Transverse colon (tissue), 4 donors: ENCODE measurements at regions not wholly inside any gene's neighbourhood (a gene's known extent, or its start where the extent isn't known, plus 50 kb on each side); places are given as distances from the start of the nearest gene placed in this dataset.

ENCODE experiments used
- EP300 ChIP-seq: sonication (generic); formaldehyde crosslinking; IDR thresholded peaks from one replicate; pipeline ENCODE4 v1.6.1; 2017; ENCODE audit warnings: antibody characterized with exemption, low read depth
- POLR2A ChIP-seq: fragments of 450-650 bp; IDR thresholded peaks from one replicate; pipeline ENCODE4 v1.6.1; 2016; ENCODE audit warnings: antibody characterized with exemption, mild to moderate bottlenecking, moderate library complexity
- POLR2AphosphoS5 ChIP-seq, 3 donors: sonication (generic); formaldehyde crosslinking; IDR thresholded peaks; one replicate each; pipeline ENCODE4 v1.6.1; 2016; ENCODE audit warnings: antibody characterized with exemption in 3 of 3
- TF ChIP-seq, protein P1 (sequence below), 5 experiments: fragments of 200-600 bp in 3 of 5; fragments of 450-650 bp in 2 of 5; sonication (generic) in 3 of 5; IDR thresholded peaks; 1 replicate in 2 of 5; 2 replicates in 3 of 5; pipeline ENCODE4 v1.5.1; 2016 to 2017; ENCODE audit warnings: antibody characterized with exemption in 5 of 5, inconsistent platforms in 3 of 5, mild to moderate bottlenecking in 2 of 5, moderate library complexity in 1 of 5

DNA sequence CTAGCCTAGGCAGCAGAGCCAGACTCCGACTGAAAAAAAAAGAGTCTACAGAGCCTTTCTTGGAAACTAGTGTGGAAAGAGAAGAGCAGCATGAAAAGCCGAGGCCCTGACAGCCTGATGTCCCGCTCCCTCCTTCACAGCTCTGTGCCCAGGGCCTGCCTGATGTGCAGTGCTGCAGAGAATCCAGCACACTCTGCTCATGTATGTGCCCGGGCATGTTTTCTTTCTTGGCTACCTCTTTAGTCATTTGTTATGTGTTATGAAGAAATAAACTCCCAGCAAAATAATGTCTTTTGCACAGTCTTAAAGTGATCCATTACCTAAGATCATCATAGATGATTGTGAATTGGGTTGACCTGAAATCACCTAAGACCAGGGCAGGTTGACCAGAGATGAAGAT is 78.1 kb upstream of the EZR start:
- TF ChIP-seq, protein P1, sequence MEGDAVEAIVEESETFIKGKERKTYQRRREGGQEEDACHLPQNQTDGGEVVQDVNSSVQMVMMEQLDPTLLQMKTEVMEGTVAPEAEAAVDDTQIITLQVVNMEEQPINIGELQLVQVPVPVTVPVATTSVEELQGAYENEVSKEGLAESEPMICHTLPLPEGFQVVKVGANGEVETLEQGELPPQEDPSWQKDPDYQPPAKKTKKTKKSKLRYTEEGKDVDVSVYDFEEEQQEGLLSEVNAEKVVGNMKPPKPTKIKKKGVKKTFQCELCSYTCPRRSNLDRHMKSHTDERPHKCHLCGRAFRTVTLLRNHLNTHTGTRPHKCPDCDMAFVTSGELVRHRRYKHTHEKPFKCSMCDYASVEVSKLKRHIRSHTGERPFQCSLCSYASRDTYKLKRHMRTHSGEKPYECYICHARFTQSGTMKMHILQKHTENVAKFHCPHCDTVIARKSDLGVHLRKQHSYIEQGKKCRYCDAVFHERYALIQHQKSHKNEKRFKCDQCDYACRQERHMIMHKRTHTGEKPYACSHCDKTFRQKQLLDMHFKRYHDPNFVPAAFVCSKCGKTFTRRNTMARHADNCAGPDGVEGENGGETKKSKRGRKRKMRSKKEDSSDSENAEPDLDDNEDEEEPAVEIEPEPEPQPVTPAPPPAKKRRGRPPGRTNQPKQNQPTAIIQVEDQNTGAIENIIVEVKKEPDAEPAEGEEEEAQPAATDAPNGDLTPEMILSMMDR (IDR thresholded peaks at IDR 0.05): no peak
- TF ChIP-seq EP300: no peak
- TF ChIP-seq POLR2AphosphoS5 (IDR thresholded peaks at IDR 0.05): no peak
- no peak for TF ChIP-seq POLR2A
